Mammary epithelial cell (primary cell): ENCODE measurements at regions not wholly inside any gene's neighbourhood (a gene's known extent, or its start where the extent isn't known, plus 50 kb on each side); places are given as distances from the start of the nearest gene placed in this dataset.

Experiments
- CTCF ChIP-seq, 2 donors: IDR thresholded peaks in 1 of 2; conservative IDR thresholded peaks in 1 of 2; 2 replicates each; pipeline ENCODE4 v1.5.1; 2011 to 2012; ENCODE audit warnings: inconsistent platforms in 2 of 2, low read length in 2 of 2, mild to moderate bottlenecking in 2 of 2, control low read depth in 1 of 2, low read depth in 1 of 2; ENCODE audit not compliant: insufficient read depth in 1 of 2; ENCODE audit errors: extremely low read depth in 1 of 2
- EZH2 ChIP-seq: IDR thresholded peaks from 2 replicates; pipeline ENCODE4 v1.6.1; 2012; ENCODE audit warnings: low read length, inconsistent platforms, borderline replicate concordance

- no peak for TF ChIP-seq CTCF (conservative IDR thresholded peaks at IDR 0.05 in 1 of 2, IDR thresholded peaks at IDR 0.05 in 1 of 2; ENCODE audit: extremely low read depth in 1 of 2, insufficient read depth in 1 of 2, low read depth in 1 of 2, low read length in 2 of 2)
- no peak for TF ChIP-seq EZH2
Observed at GRCh38 chr10:83824099-83824498, 315.2 kb upstream of the GHITM start.
